ENCODE measurements at regions not wholly inside any gene's neighbourhood (a gene's known extent, or its start where the extent isn't known, plus 50 kb on each side); places are given as distances from the start of the nearest gene placed in this dataset.

Small RNA genes lying in the stretch of these regions (small RNA-seq; reads per million reads assigned to genes)
- gene RF00096 (ENCODE audit: low replicate concordance), result 0.12 reads per million
